GM23338 (cell line): ENCODE measurements at regions not wholly inside any gene's neighbourhood (a gene's known extent, or its start where the extent isn't known, plus 50 kb on each side); places are given as distances from the start of the nearest gene placed in this dataset.

Experiments used
- ATAC-seq: fragments of 200-7000 bp; cut with Tn5 transposase; 3 replicates; pipeline ENCODE4 v1.9.1; 2020
- DNase-seq: peaks from one replicate; pipeline ENCODE4 v3.0.0-alpha.2; 2015; ENCODE audit warnings: low spot score
- H2AFZ ChIP-seq: fragments of 200-600 bp; sonication (generic); 2 replicates; pipeline ENCODE4 v1.8.0; 2016; ENCODE audit warnings: antibody characterized with exemption, mild to moderate bottlenecking, moderate library complexity
- H3F3A ChIP-seq: fragments of 200-600 bp; sonication (generic); replicated peaks from 2 replicates; pipeline ENCODE4 v1.8.0; 2017; ENCODE audit warnings: antibody characterized with exemption, mixed run types, low read depth
- H3K27ac ChIP-seq: fragments of 200-600 bp; sonication (generic); 2 replicates; pipeline ENCODE4 v1.6.1; 2016; ENCODE audit warnings: low read depth
- H3K27me3 ChIP-seq: fragments of 200-600 bp; sonication (generic); 2 replicates; pipeline ENCODE4 v1.8.0; 2016; ENCODE audit warnings: mild to moderate bottlenecking, mixed run types, moderate library complexity; ENCODE audit not compliant: insufficient read depth
- H3K36me3 ChIP-seq: fragments of 200-600 bp; sonication (generic); 2 replicates; pipeline ENCODE4 v1.8.0; 2016; ENCODE audit warnings: mild to moderate bottlenecking; ENCODE audit not compliant: insufficient read depth
- H3K4me1 ChIP-seq: fragments of 200-600 bp; sonication (generic); 2 replicates; pipeline ENCODE4 v1.8.0; 2016; ENCODE audit warnings: mild to moderate bottlenecking, moderate library complexity; ENCODE audit not compliant: insufficient read depth
- H3K4me2 ChIP-seq: fragments of 200-600 bp; sonication (generic); 2 replicates; pipeline ENCODE4 v1.7.1; 2017; ENCODE audit warnings: mixed run types
- H3K4me3 ChIP-seq: fragments of 200-600 bp; sonication (generic); 2 replicates; pipeline ENCODE4 v1.6.1; 2016; ENCODE audit warnings: mixed run types
- H3K79me2 ChIP-seq: fragments of 200-600 bp; sonication (generic); replicated peaks from 2 replicates; pipeline ENCODE4 v1.8.0; 2017; ENCODE audit warnings: mild to moderate bottlenecking; ENCODE audit not compliant: insufficient read depth
- H3K9me2 ChIP-seq: fragments of 200-600 bp; sonication (generic); 2 replicates; pipeline ENCODE4 v1.8.0; 2017; ENCODE audit not compliant: insufficient read depth
- H4K20me1 ChIP-seq: fragments of 200-600 bp; sonication (generic); replicated peaks from 2 replicates; pipeline ENCODE4 v1.8.0; 2017; ENCODE audit warnings: mild to moderate bottlenecking; ENCODE audit not compliant: insufficient read depth
- H3K27ac Mint-ChIP-seq: 2 replicates; pipeline ENCODE4 v1.8.0; 2020; ENCODE audit warnings: inconsistent platforms, mild to moderate bottlenecking, moderate library complexity, mixed read lengths
- H3K27me3 Mint-ChIP-seq: 3 replicates; pipeline ENCODE4 v1.8.0; 2022; ENCODE audit warnings: low read depth, mild to moderate bottlenecking, moderate library complexity, mixed read lengths, inconsistent platforms; ENCODE audit not compliant: insufficient read depth, poor library complexity
- H3K36me3 Mint-ChIP-seq: 3 replicates; pipeline ENCODE4 v1.8.0; 2021; ENCODE audit warnings: low read depth, mild to moderate bottlenecking, inconsistent platforms, moderate library complexity, mixed read lengths
- H3K4me1 Mint-ChIP-seq: 3 replicates; pipeline ENCODE4 v1.8.0; 2020; ENCODE audit warnings: mild to moderate bottlenecking, inconsistent platforms, mixed read lengths
- H3K4me3 Mint-ChIP-seq: 3 replicates; pipeline ENCODE4 v1.8.0; 2021; ENCODE audit warnings: moderate library complexity, mild to moderate bottlenecking, inconsistent platforms, mixed read lengths
- H3K9me3 Mint-ChIP-seq: 3 replicates; pipeline ENCODE4 v1.8.0; 2020; ENCODE audit warnings: moderate library complexity, mild to moderate bottlenecking, inconsistent platforms, mixed read lengths
- CREB1 ChIP-seq: fragments of 250-450 bp; sonication (Bioruptor Pico); IDR thresholded peaks from 2 replicates; pipeline ENCODE4 v1.5.0; 2020; ENCODE audit warnings: low read depth, mild to moderate bottlenecking, moderate library complexity
- EZH2 ChIP-seq: fragments of 200-600 bp; sonication (generic); IDR thresholded peaks from one replicate; pipeline ENCODE4 v1.8.0; 2017; ENCODE audit warnings: antibody characterized with exemption, mild to moderate bottlenecking, low read depth; ENCODE audit not compliant: unreplicated experiment
- EZH2phosphoT487 ChIP-seq: fragments of 200-600 bp; sonication (generic); IDR thresholded peaks from one replicate; pipeline ENCODE4 v1.8.1; 2018; ENCODE audit warnings: antibody characterized with exemption; ENCODE audit not compliant: unreplicated experiment
- JUNB ChIP-seq: IDR thresholded peaks from one replicate; pipeline ENCODE4 v1.6.1; 2016; ENCODE audit warnings: antibody characterized with exemption; ENCODE audit not compliant: unreplicated experiment
- NANOG ChIP-seq: IDR thresholded peaks from 2 replicates; pipeline ENCODE4 v1.6.1; 2016; ENCODE audit warnings: antibody characterized with exemption, borderline replicate concordance
- STAT1 ChIP-seq: IDR thresholded peaks from one replicate; pipeline ENCODE4 v1.6.1; 2016; ENCODE audit warnings: antibody characterized with exemption; ENCODE audit not compliant: unreplicated experiment
- TF ChIP-seq, protein P1 (sequence below), 2 experiments: fragments of 200-600 bp in 1 of 2; sonication (generic) in 1 of 2; conservative IDR thresholded peaks; 2 replicates each; pipeline versions ENCODE4 v1.5.1 to v1.6.1; 2016 to 2017; ENCODE audit warnings: antibody characterized with exemption in 2 of 2, low read depth in 2 of 2, mild to moderate bottlenecking in 2 of 2, moderate library complexity in 1 of 2
- TF ChIP-seq, protein P2 (sequence below): IDR thresholded peaks from 2 replicates; pipeline ENCODE4 v1.6.1; 2016; ENCODE audit warnings: antibody characterized with exemption
- TF ChIP-seq, protein P3 (sequence below): fragments of 250-450 bp; sonication (Bioruptor Pico); IDR thresholded peaks from 2 replicates; pipeline ENCODE4 v1.5.0; 2020; ENCODE audit warnings: mild to moderate bottlenecking, moderate library complexity

DNA sequence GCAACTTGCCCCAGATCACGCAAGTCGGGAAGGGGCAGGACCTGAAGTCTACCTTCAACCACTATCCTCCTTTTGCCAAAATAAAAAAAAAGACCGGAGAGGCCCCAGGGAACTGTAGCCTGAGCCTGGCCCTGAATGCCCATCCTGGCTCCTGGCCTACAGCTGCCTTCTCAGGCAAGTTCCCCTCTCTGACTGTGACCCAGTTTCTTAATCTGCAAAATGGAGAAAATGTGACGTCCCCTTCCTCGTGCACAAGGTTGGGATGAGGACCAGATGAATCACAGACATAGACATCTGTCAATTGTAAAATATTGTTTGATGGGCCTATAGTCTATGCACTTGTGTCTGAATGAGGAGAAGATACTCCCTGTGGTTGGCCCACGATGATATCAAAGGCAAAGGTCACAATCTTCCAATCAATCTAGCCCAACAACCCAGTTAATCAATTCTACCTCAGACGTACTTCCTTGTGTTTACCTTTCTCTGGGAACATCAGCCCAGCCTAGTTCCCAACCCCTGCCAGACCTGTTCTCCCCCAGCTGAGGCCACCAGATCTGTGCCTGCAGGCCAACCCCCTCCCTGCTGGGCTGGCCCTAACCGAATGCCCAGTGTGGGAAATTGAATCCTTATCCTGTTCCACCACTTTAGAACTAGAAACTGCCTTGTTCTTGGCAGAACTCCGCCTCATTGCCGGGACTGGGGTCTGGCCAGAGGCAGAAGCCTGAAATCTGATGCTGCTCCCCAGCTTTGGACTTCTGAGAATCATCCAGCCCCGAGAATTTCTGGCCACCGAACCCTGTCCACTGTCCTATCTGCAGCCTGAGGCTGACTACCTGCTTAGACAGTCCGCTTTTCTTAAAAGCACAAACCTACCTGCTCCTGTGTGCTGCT lies 101.8 kb upstream of the LIPC start:
- ATAC-seq (peak; percentile 33), DNase-seq (no peak)
- Histone ChIP-seq H3K4me1 (peaks cover 33% of the 10 kb centered on the region), H3K4me3 (no peak overlapping the region), H3K9me2 (0 out of 2 replicates have a peak, but pooled peaks cover 2% of the 10 kb centered on the region), H4K20me1 (no peaks in the 10 kb centered on the region), H3K79me2 (no peaks in the 10 kb centered on the region), H3K27ac (0 out of 2 replicates have a peak overlapping the region, but pooled peaks have one; percentile 24), H3K36me3 (no peaks in the 10 kb centered on the region), H3F3A (no peaks in the 10 kb centered on the region), H3K27me3 (no peaks in the 10 kb centered on the region), H3K4me2 (0 out of 2 replicates have a peak overlapping the region, but pooled peaks have one; percentile 43), H2AFZ (peak overlapping the region; percentile 88)
- peaks cover 8% of the 10 kb centered on the region for H3K27me3 Mint-ChIP-seq
- no peak overlapping the region; the same call in 2 of the 3 replicates for H3K4me3 Mint-ChIP-seq
- TF ChIP-seq JUNB, result no peak
- H3K36me3 Mint-ChIP-seq, result no peaks in the 10 kb centered on the region; the same call in 2 of the 3 replicates
- peaks cover 6% of the 10 kb centered on the region; the same call in 2 of the 3 replicates for H3K9me3 Mint-ChIP-seq
- peaks cover 36% of the 10 kb centered on the region for H3K4me1 Mint-ChIP-seq
- H3K27ac Mint-ChIP-seq, result peak overlapping the region; percentile 61

DNA sequence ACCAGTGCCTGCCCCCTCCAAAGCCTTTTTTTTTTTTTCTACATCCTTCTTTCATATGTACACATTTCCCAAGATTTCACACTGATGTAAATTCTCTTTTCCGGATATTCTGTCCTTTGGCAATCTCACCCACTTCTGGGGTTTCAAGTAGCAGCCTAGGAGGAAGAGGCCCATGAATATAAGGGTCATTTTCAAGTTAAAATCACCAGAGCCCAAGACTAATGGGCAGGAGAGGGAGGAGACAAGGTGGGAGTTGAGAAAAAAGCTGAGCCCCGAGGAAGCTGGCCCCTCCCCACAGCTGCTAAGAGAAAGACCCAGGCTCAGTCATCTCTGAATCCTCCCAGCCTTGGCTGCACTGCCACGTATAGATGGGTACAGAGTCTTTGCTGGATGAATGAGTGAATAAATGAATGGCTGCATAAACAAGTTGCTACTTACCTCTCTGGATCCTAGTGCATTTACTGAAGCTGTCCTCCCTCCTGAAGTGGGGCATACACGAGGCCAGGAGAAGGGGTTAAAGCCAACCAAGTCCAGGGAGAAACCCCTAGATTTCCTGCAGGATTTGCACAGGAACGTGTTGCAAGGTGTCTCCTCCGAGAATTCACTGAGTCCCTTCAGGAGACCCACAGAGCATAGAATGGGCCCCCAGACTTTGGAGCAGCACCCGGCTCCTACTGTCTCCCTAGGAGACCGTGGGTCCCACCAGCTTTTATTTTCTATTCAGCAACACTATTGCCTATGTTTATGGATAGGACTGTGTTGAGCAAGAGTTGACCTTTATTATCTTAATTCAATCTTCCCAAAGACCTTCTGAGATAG lies 100.8 kb upstream of the LIPC start:
- no peaks in the 10 kb centered on the region for H3K79me2 ChIP-seq
- peak overlapping the region; percentile 61 for H3K27ac Mint-ChIP-seq
- H3K4me1 ChIP-seq, result peaks cover 33% of the 10 kb centered on the region
- H3K4me3 ChIP-seq, result no peak overlapping the region
- H3K9me3 Mint-ChIP-seq, result peaks cover 6% of the 10 kb centered on the region; the same call in 2 of the 3 replicates
- peaks cover 36% of the 10 kb centered on the region for H3K4me1 Mint-ChIP-seq
- 0 out of 2 replicates have a peak overlapping the region, but pooled peaks have one; percentile 24 for H3K27ac ChIP-seq
- no peaks in the 10 kb centered on the region for H3F3A ChIP-seq
- no peaks in the 10 kb centered on the region; the same call in 2 of the 3 replicates for H3K36me3 Mint-ChIP-seq
- peak overlapping the region; percentile 43 for H3K4me2 ChIP-seq
- peaks cover 9% of the 10 kb centered on the region for H3K27me3 Mint-ChIP-seq
- H3K27me3 ChIP-seq, result no peaks in the 10 kb centered on the region
- H3K9me2 ChIP-seq, result 0 out of 2 replicates have a peak, but pooled peaks cover 2% of the 10 kb centered on the region
- no peaks in the 10 kb centered on the region for H3K36me3 ChIP-seq
- DNase-seq (no peak), ATAC-seq (peak; percentile 50)
- no peak overlapping the region; the same call in 2 of the 3 replicates for H3K4me3 Mint-ChIP-seq
- H4K20me1 ChIP-seq, result no peaks in the 10 kb centered on the region
- H2AFZ ChIP-seq, result peak overlapping the region; percentile 92
- no peak for TF ChIP-seq NANOG
- no peak for TF ChIP-seq STAT1
- TF ChIP-seq, protein P1, sequence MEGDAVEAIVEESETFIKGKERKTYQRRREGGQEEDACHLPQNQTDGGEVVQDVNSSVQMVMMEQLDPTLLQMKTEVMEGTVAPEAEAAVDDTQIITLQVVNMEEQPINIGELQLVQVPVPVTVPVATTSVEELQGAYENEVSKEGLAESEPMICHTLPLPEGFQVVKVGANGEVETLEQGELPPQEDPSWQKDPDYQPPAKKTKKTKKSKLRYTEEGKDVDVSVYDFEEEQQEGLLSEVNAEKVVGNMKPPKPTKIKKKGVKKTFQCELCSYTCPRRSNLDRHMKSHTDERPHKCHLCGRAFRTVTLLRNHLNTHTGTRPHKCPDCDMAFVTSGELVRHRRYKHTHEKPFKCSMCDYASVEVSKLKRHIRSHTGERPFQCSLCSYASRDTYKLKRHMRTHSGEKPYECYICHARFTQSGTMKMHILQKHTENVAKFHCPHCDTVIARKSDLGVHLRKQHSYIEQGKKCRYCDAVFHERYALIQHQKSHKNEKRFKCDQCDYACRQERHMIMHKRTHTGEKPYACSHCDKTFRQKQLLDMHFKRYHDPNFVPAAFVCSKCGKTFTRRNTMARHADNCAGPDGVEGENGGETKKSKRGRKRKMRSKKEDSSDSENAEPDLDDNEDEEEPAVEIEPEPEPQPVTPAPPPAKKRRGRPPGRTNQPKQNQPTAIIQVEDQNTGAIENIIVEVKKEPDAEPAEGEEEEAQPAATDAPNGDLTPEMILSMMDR (conservative IDR thresholded peaks at IDR 0.05; ENCODE audit: low read depth in 2 of 2), result no peak
- no peak for TF ChIP-seq CREB1
- TF ChIP-seq EZH2phosphoT487, result no peak
- TF ChIP-seq JUNB, result no peak
- TF ChIP-seq, protein P2, sequence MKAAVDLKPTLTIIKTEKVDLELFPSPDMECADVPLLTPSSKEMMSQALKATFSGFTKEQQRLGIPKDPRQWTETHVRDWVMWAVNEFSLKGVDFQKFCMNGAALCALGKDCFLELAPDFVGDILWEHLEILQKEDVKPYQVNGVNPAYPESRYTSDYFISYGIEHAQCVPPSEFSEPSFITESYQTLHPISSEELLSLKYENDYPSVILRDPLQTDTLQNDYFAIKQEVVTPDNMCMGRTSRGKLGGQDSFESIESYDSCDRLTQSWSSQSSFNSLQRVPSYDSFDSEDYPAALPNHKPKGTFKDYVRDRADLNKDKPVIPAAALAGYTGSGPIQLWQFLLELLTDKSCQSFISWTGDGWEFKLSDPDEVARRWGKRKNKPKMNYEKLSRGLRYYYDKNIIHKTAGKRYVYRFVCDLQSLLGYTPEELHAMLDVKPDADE, result no peak
- TF ChIP-seq, protein P3, sequence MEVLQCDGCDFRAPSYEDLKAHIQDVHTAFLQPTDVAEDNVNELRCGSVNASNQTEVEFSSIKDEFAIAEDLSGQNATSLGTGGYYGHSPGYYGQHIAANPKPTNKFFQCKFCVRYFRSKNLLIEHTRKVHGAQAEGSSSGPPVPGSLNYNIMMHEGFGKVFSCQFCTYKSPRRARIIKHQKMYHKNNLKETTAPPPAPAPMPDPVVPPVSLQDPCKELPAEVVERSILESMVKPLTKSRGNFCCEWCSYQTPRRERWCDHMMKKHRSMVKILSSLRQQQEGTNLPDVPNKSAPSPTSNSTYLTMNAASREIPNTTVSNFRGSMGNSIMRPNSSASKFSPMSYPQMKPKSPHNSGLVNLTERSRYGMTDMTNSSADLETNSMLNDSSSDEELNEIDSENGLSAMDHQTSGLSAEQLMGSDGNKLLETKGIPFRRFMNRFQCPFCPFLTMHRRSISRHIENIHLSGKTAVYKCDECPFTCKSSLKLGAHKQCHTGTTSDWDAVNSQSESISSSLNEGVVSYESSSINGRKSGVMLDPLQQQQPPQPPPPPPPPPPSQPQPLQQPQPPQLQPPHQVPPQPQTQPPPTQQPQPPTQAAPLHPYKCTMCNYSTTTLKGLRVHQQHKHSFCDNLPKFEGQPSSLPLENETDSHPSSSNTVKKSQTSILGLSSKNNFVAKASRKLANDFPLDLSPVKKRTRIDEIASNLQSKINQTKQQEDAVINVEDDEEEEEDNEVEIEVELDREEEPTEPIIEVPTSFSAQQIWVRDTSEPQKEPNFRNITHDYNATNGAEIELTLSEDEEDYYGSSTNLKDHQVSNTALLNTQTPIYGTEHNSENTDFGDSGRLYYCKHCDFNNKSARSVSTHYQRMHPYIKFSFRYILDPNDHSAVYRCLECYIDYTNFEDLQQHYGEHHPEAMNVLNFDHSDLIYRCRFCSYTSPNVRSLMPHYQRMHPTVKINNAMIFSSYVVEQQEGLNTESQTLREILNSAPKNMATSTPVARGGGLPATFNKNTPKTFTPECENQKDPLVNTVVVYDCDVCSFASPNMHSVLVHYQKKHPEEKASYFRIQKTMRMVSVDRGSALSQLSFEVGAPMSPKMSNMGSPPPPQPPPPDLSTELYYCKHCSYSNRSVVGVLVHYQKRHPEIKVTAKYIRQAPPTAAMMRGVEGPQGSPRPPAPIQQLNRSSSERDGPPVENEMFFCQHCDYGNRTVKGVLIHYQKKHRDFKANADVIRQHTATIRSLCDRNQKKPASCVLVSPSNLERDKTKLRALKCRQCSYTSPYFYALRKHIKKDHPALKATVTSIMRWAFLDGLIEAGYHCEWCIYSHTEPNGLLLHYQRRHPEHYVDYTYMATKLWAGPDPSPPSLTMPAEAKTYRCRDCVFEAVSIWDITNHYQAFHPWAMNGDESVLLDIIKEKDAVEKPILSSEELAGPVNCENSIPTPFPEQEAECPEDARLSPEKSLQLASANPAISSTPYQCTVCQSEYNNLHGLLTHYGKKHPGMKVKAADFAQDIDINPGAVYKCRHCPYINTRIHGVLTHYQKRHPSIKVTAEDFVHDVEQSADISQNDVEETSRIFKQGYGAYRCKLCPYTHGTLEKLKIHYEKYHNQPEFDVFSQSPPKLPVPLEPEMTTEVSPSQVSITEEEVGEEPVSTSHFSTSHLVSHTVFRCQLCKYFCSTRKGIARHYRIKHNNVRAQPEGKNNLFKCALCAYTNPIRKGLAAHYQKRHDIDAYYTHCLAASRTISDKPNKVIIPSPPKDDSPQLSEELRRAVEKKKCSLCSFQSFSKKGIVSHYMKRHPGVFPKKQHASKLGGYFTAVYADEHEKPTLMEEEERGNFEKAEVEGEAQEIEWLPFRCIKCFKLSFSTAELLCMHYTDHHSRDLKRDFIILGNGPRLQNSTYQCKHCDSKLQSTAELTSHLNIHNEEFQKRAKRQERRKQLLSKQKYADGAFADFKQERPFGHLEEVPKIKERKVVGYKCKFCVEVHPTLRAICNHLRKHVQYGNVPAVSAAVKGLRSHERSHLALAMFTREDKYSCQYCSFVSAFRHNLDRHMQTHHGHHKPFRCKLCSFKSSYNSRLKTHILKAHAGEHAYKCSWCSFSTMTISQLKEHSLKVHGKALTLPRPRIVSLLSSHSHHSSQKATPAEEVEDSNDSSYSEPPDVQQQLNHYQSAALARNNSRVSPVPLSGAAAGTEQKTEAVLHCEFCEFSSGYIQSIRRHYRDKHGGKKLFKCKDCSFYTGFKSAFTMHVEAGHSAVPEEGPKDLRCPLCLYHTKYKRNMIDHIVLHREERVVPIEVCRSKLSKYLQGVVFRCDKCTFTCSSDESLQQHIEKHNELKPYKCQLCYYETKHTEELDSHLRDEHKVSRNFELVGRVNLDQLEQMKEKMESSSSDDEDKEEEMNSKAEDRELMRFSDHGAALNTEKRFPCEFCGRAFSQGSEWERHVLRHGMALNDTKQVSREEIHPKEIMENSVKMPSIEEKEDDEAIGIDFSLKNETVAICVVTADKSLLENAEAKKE (CRISPR knock-in tag), result no peak
- TF ChIP-seq EZH2, result no peak
